GM21576 (cell line): ENCODE measurements at regions not wholly inside any gene's neighbourhood (a gene's known extent, or its start where the extent isn't known, plus 50 kb on each side); places are given as distances from the start of the nearest gene placed in this dataset.

ENCODE experiments used
- ATAC-seq: cut with Tn5 transposase; IDR thresholded peaks from one replicate; pipeline ENCODE4 v1.9.1; 2021; ENCODE audit warnings: mild to moderate bottlenecking, moderate library complexity; ENCODE audit not compliant: unreplicated experiment

DNA sequence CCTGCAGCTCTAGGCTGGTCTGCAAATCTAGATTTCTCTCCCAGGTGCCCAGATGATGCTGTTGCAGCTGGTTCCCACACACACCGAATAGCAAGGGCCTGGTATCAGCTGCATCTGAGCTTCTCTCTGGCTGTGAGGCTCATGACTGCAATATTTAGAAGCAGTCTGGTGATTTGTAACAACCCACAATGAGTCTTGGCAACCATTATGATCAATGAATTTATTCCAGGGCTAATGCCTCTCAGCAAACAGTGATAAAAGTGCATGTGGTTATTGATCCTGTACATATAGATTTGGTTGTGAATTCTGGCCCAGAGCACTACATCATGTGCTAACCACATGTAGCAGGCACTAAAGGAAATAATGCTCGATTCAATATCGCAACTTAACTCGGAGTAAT is 114.3 kb downstream of the ASCL4 start:
- ATAC-seq, result no peak

DNA sequence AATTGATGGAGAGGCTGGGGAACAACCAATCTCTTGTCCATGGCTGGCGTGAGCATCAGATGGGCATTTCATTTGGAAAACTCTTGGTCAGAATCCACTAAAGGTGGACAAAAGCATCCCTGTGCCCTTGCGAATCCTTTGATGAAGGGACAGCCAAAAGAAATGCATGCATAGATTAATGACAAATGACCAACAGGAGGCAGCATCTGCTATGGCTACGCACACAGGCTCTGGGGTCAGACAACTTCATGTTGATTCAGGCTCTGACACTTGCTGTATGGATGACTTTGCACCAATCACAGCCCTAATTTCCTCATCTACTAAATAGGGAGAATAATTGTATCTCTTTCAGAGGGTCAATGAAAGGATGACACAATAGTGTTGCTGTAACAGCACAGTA is 117.5 kb downstream of the ASCL4 start:
- no peak for ATAC-seq

DNA sequence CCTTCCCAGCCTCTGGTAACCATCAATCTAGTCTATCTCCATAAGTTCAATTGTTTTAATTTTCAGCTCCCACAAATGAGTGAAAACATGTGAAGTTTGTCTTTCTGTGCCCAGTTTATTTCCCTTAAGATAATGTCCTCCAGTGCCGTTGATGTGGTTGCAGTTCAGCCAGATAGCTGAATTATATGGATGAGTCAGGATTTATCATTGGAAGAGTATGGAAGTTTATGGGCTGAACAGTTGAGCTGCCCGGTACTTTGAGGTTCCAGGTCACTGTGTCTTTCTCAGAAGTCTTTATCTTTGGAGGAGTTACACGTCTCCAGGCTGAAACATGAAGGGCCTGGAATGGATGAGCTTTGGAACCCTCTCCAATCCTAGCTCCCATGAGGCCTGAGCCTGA is 120.1 kb downstream of the ASCL4 start:
- ATAC-seq, result no peak

DNA sequence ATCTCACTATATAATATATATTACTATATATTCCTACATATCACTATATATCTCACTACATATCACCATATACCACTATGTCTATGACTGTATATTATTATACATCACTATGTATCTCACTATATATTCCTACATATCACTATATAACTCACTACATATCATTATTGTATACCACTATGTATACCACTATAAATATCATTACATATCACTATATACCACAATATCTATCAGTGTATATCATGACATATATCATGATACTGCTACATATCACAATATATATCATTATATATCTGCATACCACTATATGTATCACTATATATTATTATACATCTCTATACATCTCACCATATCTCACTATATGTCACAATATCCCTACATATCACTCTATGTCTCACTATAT is 121.5 kb downstream of the ASCL4 start:
- ATAC-seq, result no peak

DNA sequence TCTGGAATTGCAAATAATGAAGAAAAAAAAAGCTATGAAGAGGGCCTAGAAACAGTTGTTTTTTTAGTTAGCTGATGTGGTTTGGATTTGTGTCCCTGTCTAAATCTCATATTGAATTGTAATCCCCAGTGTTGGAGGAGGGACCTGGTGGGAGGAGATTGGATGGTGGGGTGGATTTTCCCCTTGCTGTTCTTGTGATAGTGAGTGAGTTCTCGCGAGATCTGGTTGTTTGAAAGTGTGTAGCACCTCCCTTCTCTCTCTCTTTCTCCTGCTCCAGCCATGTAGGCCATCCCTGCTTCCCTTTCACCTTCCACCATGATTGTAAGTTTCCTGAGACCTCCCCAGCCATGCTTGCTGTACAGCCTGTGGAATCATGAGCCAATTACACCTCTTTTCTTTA is 126.1 kb downstream of the ASCL4 start:
- ATAC-seq, result no peak

DNA sequence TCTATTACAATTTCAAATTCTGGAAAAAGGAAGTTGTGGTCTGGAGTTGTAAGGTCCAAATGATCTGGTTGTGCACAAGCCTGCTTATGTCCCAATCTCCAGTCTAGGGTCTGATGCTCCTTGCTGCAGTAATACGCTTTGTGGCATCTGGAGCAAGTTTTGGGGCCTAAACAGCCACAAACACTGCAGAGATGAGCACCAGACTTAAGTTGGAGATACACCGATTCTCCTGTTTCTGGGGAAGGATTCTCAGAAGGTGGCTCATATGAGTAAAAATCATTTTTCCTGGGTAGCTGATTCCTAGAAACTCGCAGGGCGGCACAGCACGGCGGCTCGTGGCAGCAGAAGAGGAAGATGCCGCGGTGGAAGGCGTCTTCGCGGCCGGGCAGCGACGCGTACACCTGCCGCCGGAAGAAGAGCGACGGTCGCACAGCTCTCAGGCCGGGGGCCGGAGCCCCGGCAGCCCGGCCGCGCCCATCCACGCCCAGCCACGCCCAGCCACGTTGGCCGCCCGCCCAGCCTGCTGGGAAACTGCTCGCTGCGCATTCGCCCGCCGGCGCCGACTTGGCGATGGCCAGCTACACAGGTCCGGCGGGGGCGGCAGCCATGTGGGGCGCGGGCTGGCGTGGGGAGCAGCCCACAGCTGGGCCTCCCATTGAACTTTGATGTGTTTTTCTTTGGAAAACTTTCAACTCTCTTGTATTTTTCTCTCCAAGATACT is 129.0 kb downstream of the ASCL4 start:
- peak; percentile 97 for ATAC-seq

DNA sequence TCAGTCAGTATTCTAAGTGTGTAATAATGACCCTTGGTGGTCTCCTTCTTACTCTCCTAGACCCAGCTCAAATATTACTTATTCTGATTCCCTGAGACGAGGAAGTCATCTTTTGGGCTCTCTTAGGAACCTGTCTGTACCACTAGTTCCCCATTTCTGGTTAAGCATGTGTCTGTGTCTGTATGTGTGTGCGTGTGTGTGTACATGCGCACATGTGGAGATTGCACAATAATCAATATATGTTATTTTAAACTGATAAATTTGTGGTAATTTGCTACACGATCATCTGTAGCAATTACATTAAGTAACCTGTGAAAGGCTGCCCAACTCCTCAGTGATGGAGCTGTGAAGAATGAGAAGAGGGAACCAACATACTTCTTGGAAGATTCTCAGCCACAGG is 132.2 kb downstream of the ASCL4 start:
- ATAC-seq, result no peak

DNA sequence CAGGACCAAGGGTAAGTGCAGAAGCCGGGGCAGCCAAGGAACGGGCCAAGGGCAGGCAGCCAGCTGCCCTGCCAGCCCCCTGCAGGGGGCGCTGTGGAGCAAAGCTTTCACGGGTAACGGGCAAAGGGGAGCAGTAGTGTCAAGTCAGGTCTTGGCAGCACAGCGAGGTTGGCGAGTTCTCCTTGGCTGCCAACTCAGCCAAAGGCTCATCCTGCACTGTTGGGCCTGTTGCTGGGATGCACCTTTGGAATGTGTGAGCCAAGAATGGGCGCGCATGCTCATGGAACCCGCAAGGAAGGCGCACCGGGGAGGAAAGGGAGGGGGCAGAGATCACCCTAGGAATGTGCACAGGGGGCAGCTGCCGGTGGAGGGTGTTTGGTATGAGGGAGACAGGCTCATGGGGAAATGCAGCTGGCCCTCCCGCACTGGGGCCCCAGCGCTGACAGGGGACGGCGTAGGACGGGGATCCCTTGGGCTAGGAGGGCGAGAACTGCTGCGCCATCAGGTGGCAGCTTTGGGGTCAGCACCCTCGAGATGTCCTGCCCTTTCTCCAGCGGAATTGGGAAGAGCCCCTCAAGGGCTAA is 138.0 kb downstream of the ASCL4 start:
- peak; percentile 76 for ATAC-seq

DNA sequence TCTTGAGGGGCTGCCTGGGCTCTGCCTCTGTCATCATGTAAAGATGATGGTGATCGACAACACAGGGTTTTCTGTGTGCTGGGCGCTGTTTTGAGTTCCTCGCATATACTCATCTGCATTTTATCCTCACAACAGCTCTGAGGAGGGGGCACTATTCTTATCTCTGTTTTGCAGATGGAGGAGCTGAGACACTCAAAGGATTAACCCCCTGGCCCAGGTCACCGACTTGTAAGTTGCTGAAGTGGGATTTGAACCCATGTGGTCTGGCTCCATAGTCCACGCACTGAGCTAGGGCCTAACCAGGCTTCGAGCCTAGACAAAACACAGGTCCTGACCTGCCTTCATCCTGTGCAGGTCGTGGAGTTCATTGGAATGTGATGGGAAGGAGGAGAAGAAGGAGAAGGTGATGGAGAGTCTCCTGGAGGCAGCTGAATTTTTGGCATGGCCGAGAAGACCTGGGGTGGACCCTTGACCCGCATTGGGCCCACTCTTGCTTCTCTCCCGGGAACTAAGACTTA is 140.0 kb downstream of the ASCL4 start:
- ATAC-seq, result no peak

DNA sequence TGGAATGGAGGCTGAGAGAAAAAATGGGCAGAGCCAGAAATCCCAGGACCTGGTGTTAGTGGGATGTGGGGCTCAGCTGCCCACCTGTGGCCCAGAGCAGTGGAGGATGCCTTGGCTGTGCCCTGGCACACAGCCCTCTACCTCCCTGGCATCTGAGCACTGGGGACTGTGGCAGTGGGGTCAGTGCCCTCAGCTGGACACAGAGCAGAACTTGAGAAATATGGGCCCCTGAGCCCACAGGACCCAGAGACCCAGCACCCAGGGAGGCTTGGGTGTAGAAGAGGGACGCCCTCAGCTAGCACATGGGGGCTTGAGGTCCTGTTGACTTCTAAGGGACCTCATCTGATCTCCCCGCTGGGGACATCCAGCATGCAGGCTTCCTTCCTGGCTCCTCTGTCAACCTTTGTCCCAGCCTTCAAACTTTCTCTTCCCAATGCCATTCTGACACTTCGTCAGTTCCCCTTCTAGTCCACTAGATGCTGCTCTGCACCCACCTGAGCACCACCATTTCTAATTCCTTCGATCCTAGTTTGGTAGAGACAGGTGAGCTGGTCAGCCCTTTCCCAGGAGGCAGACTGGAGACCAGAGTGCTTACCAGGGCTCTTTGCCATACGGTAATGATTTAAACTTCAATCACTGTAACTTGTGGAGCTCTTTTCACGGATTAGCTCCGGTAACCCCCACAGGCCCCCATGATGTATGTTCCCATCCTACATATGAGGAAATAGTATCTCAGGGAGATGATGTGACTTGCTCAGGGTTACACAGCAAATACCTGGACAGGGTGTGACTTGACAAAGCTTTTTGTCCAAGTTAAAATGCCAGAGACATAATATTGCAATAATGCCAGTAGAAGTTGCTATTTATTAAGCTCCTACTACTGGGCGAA is 143.7 kb downstream of the ASCL4 start:
- ATAC-seq, result no peak

DNA sequence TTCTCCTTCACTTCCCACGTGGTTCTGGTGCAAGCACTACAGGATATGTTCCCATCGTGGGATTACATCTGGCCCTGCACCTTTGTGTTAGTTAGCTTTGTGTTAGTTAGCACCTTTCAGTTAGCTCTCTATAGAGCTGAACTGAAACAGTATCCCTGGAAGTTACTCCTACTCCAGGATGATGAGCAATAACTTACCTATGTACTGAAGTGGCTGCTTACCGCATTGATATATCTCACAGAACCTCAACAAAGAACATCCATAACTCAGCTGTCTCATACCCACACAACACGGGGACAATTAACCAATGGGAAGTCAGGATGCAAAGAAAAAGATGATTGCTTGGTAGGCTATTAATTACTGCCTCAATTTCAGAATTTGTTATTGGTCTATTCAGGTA is 146.6 kb downstream of the ASCL4 start:
- ATAC-seq, result no peak

DNA sequence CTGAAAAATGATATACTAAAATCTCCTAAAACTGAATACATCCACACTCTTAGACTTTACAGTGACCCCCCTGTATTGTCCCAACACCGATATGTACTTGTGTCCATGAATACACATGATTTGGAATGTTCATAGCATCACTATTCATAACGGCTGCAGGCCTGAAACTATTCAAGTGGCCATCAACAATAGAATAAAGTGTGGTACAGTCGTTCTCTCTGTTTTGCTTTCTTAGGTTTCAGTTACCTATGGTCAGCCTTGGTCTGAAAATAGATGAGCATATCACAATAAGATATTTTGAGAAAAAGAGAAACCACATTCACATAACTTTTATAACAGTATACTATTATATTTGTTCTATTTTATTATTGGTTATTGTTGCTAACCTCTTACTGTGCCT is 150.6 kb downstream of the ASCL4 start:
- ATAC-seq, result no peak

DNA sequence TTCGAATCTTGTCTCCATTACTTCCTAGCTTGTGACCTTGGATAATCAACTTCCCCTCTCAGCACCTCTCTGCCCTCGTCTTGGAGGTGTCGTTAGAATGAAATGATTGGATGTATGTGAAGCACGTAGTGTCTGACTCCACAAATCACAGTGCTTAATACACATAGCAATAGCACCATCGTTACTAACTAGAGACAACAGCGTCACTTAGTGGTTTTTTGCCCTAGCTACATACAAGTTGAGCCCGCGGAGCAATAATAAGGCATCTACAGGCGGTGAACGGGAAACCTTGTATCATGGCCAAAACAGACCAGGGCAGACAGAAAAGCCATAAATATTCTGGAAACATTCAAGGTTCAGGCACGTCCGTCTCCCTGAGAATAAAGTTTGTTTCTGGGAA is 154.9 kb downstream of the ASCL4 start:
- no peak for ATAC-seq

DNA sequence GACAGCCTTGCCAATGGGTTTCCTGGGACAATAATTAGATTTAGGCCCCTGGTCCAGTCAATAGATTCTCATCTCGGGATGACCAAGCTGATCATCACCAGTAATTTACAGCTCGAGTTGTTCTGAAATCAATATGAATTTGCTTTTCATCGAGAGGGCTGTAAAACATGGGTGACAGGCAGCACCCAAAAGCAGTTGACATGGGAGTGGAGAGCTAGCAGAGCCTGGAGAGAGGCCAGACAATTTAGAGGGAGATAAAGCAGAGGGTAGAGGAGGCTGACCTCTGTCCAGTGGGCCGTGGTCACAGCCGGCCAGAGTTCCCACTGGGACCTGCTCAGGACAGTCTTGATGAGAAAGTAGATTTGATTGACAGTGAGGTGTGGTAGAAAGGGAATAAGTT is 157.3 kb downstream of the ASCL4 start:
- ATAC-seq, result no peak

DNA sequence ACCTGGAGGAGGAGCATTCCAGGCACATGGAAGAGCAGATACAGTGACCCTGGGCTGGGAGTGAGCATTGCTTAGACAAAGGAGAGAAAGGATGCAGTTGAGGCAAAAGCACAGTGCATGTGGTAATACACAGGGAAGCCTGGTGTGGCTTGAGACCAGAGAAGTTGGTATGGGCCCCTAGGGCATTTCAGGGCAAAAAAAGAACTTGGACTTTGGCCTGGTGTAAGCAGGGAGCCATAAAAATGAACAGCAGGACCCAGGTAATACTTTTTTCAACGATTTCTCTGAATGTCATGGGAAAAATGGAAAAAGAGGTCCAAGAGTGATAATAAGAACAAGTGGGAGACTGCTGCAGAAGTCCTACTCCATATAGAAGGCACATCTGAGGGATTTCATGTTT is 163.9 kb downstream of the ASCL4 start:
- ATAC-seq, result no peak

DNA sequence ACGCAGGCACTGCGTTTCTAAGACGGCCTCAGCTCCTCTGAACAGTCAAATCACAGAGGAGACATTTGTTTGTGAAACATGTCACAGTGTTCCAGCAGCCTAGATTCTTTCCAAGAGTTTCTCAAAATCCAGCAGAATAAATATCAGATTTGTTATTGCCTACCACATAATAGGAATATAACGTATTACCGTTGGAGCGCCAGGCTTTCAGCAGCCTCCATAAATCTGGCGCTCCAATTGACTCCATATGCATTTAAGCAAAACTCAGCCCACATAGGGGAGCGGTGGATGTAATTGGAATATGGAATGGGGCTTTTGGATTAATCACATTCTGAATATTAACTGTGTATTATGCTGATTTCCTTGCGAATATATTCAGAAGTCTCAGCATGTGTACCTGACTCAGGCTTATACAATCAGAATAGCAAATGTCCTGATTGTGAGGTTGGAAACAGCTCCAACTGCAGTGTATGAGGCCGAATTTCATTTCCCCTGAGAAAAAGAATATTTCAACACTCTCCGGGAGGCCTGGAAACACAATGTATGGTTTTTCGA is 174.0 kb downstream of the ASCL4 start:
- ATAC-seq, result no peak

DNA sequence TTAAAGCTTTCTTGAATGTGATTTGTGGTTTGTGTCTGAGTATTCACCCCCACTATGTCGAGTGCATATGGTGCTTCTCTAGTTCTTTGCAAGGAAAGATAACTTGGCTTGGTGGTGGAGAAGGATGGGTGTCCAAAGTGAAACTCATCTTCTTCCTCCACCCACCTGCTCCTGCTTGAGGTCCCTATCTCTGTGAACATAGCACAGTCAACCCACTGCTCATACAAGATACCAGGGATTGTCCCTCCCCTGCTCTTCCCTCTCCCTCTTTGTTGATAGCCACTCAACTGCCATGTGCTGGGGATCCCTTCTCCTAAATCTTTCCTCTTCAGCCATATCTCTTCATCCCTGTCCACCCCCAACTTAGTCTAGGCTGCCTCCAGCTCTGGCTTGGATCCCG is 176.5 kb downstream of the ASCL4 start:
- ATAC-seq, result no peak

DNA sequence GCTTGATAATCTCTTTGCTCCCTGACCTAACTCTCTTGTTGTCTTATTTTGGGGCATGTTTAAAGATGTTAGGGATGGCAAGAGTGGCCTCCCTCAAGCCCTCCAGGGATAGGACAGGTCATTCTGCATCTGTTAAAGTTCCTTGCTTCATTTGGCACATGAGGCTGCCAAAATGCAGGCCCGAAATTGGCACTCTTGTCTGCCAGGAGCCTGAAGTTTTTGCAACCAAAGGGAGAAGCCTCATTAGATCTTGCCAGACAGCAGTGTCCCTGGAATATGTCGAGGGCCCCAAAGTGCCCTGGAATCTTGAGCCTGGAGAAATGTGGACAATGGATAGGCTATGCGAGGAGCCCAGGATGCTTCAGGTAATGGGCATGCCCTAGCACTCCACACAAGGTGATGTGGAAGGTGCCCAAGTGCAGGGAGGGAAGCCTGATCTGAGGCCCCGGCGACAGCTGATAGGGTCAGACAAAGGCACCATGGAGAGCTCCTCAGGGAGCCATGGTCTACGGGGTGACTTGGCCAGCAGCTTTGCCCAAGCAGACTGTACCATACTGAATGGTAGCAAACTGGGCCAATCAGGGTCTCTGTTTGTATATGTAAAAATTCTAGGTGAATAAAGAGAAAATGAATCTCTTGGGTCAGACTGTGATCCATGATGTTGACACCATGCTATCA is 173.0 kb upstream of the WSCD2 start:
- ATAC-seq, result no peak

DNA sequence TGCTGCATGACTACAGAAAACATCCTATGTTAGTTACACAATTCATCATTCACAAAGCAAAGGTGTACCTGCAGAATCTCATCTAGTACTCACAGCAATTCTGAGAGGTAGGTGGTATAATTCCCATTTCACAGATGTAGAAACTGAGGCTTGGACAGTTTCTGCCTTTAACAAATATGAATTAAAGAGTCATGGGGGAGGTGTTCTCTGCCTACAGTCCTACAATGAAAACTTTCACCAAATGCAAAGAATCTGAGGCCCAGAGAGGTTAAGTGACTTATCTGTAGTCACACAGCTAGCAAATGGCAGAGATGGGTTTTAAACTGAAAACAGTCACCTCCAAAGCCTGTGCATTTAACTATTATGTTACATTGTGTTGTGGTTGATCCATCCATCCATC is 171.6 kb upstream of the WSCD2 start:
- ATAC-seq, result no peak

DNA sequence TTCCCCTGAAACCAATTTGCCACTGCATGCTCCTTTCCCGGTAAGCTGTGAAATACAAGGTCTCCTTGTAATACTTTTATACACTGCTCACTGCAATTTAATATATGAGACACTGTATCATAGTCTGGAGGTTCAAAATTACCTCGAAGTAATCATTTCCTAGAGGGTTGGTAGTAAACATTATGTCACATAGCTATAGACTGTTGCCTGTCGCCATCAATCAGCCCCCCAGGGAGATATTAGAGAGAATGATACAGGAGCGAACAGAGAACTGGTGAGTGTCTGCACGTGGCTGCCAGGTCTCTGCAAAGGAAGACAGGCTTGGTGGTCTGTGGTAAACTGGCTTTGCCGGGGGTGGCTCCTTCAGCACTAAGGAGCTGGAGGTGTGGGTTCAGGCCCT is 165.5 kb upstream of the WSCD2 start:
- ATAC-seq, result no peak

DNA sequence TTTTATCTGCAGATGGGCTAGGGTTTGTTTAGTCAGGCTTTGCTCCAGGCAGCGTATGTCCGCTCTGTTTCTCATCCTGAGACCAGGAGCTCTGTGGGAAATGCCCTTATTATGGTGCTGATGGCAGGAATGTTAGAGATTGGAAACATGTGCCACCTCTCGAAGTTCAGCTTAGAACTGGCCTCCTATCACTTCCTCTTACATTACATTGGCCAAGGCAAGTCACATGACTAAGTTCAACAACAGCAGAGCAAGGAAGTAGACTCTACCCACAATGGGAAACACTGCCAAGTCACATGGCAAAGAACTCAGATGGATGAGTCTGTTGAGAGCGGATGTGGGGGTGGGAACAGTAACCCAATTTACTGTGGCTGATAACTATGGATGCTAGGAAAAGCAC is 161.9 kb upstream of the WSCD2 start:
- ATAC-seq, result no peak
